ENCODE measurements at regions not wholly inside any gene's neighbourhood (a gene's known extent, or its start where the extent isn't known, plus 50 kb on each side); places are given as distances from the start of the nearest gene placed in this dataset.

GRCh38 chr5:98428806-98429205 is 344.7 kb upstream of the RGMB start:
- TF ChIP-seq CTCF (IDR thresholded peaks at IDR 0.05): no peak
- TF ChIP-seq POLR2AphosphoS5 (IDR thresholded peaks at IDR 0.05): peak in 1 of 2 donors; percentile 50
